HepG2 (cell line): ENCODE measurements at regions not wholly inside any gene's neighbourhood (a gene's known extent, or its start where the extent isn't known, plus 50 kb on each side); places are given as distances from the start of the nearest gene placed in this dataset.

Source experiments
- BHLHE40 ChIP-seq: IDR thresholded peaks from 2 replicates; pipeline ENCODE4 v1.6.1; 2011; ENCODE audit warnings: low read length, improper control_type of control experiment
- CBX1 ChIP-seq: IDR thresholded peaks from one replicate; pipeline ENCODE4 v1.6.1; 2016; ENCODE audit warnings: antibody characterized with exemption, low read depth
- CTCF ChIP-seq: sonication (generic); formaldehyde crosslinking; IDR thresholded peaks from 2 replicates; pipeline ENCODE4 v1.5.0; 2020; ENCODE audit warnings: mild to moderate bottlenecking, missing genetic modification reagents, moderate library complexity
- FOXM1 ChIP-seq: sonication (generic); formaldehyde crosslinking; IDR thresholded peaks from 2 replicates; pipeline ENCODE4 v1.5.0; 2020; ENCODE audit warnings: missing genetic modification reagents
- HOMEZ ChIP-seq: IDR thresholded peaks from 2 replicates; pipeline ENCODE4 v1.6.1; 2016; ENCODE audit warnings: low read depth
- NFRKB ChIP-seq: fragments of 450-650 bp; IDR thresholded peaks from 2 replicates; pipeline ENCODE4 v1.6.1; 2017
- NR2C2 ChIP-seq: sonication (generic); formaldehyde crosslinking; IDR thresholded peaks from 2 replicates; pipeline ENCODE4 v1.4.0; 2020; ENCODE audit warnings: missing genetic modification reagents, mild to moderate bottlenecking, moderate library complexity, borderline replicate concordance
- POLR2G ChIP-seq: fragments of 200-400 bp; formaldehyde crosslinking; IDR thresholded peaks from 2 replicates; pipeline ENCODE4 v1.6.1; 2018; ENCODE audit warnings: mild to moderate bottlenecking, low read depth, low read length, moderate library complexity
- RELA ChIP-seq: sonication (generic); formaldehyde crosslinking; IDR thresholded peaks from 2 replicates; pipeline ENCODE4 v1.4.0; 2020; ENCODE audit warnings: missing genetic modification reagents
- RFX3 ChIP-seq: IDR thresholded peaks from 2 replicates; pipeline ENCODE4 v1.6.1; 2016; ENCODE audit warnings: missing biosample characterization, missing genetic modification reagents
- SSRP1 ChIP-seq: IDR thresholded peaks from 2 replicates; pipeline ENCODE4 v1.6.1; 2016; ENCODE audit warnings: control low read depth
- ZNF260 ChIP-seq: sonication (generic); formaldehyde crosslinking; IDR thresholded peaks from 2 replicates; pipeline ENCODE4 v1.4.0; 2020; ENCODE audit warnings: missing genetic modification reagents, low read depth, mild to moderate bottlenecking, borderline replicate concordance
- ZNF746 ChIP-seq: sonication (generic); formaldehyde crosslinking; IDR thresholded peaks from 2 replicates; pipeline ENCODE4 v1.8.0; 2022; ENCODE audit warnings: mild to moderate bottlenecking, missing genetic modification reagents

DNA sequence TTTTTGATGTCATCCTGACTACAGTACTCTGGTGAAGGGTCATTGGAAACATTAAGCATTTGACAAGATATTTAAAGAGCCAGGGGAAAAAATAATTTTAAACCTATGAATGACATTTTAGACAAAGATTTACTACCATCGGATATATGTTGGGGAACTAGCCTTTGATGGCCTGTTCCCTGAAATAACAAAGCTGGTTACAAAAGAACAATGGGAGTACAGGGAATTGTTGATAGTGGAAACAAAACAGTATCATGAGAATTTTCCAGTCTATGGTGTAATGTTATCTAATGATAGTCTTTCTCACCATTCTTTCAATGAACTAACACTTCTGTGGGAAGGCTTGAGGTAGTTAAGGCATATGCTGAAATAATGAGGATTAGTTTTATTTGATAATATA is 125.9 kb upstream of the KLHL4 start:
- TF ChIP-seq HOMEZ (CRISPR knock-in tag) (no peak), POLR2G (no peak), ZNF260 (CRISPR knock-in tag) (no peak), CTCF (CRISPR knock-in tag) (no peak), NR2C2 (no peak), RELA (no peak), NFRKB (no peak), ZNF746 (no peak), FOXM1 (CRISPR knock-in tag) (no peak), SSRP1 (no peak), CBX1 (no peak), BHLHE40 (no peak), RFX3 (CRISPR knock-in tag) (no peak)
